DND-41 (cell line): ENCODE measurements at regions not wholly inside any gene's neighbourhood (a gene's known extent, or its start where the extent isn't known, plus 50 kb on each side); places are given as distances from the start of the nearest gene placed in this dataset.

Experiments used
- ATAC-seq: fragments of 200-7000 bp; cut with Tn5 transposase; 3 replicates; pipeline ENCODE4 v1.9.1; 2021; ENCODE audit warnings: low read depth; ENCODE audit not compliant: insufficient read depth
- DNase-seq: peaks from one replicate; pipeline ENCODE4 v3.0.0-alpha.2; 2020
- H2AFZ ChIP-seq: 2 replicates; pipeline ENCODE4 v1.6.0; 2012; ENCODE audit warnings: low read depth, low read length
- H3K27ac ChIP-seq: 2 replicates; pipeline ENCODE4 v1.5.1; 2012; ENCODE audit warnings: low read length, inconsistent platforms
- H3K27me3 ChIP-seq: fragments of 200-600 bp; sonication (generic); 2 replicates; pipeline ENCODE4 v1.6.0; 2012; ENCODE audit warnings: low read length, mild to moderate bottlenecking, inconsistent platforms; ENCODE audit not compliant: insufficient read depth, poor library complexity
- H3K36me3 ChIP-seq: 2 replicates; pipeline ENCODE4 v1.5.1; 2012; ENCODE audit warnings: low read length, inconsistent platforms; ENCODE audit not compliant: insufficient read depth
- H3K4me1 ChIP-seq: 2 replicates; pipeline ENCODE4 v1.5.1; 2012; ENCODE audit warnings: mild to moderate bottlenecking, low read length; ENCODE audit not compliant: insufficient read depth
- H3K4me2 ChIP-seq: 2 replicates; pipeline ENCODE4 v1.6.0; 2012; ENCODE audit warnings: mild to moderate bottlenecking, moderate library complexity, low read length, inconsistent platforms; ENCODE audit not compliant: insufficient read depth
- H3K4me3 ChIP-seq, 2 experiments: fragments of 200-600 bp in 1 of 2; shearing (Covaris generic) in 1 of 2; 2 replicates each; pipeline ENCODE4 v1.5.1; 2012 to 2016; ENCODE audit warnings: inconsistent platforms in 2 of 2, low read length in 2 of 2, mild to moderate bottlenecking in 2 of 2, low read depth in 1 of 2, moderate library complexity in 1 of 2
- H3K79me2 ChIP-seq: 2 replicates; pipeline ENCODE4 v1.6.0; 2012; ENCODE audit warnings: low read length, inconsistent platforms; ENCODE audit not compliant: insufficient read depth
- H3K9ac ChIP-seq: 2 replicates; pipeline ENCODE4 v1.6.0; 2012; ENCODE audit warnings: low read depth, mild to moderate bottlenecking, inconsistent platforms, low read length, moderate library complexity
- H3K9me3 ChIP-seq: 2 replicates; pipeline ENCODE4 v1.5.1; 2012; ENCODE audit warnings: low read length, moderate library complexity, mild to moderate bottlenecking, inconsistent platforms; ENCODE audit not compliant: insufficient read depth, severe bottlenecking
- H4K20me1 ChIP-seq: 2 replicates; pipeline ENCODE4 v1.6.0; 2012; ENCODE audit warnings: low read length; ENCODE audit not compliant: insufficient read depth
- EZH2 ChIP-seq: IDR thresholded peaks from 3 replicates; pipeline ENCODE4 v1.6.1; 2012; ENCODE audit warnings: borderline replicate concordance, low read depth, mild to moderate bottlenecking, moderate library complexity, low read length, inconsistent platforms; ENCODE audit not compliant: severe bottlenecking
- TF ChIP-seq, protein P1 (sequence below): IDR thresholded peaks from 2 replicates; pipeline ENCODE4 v1.5.1; 2012; ENCODE audit warnings: borderline replicate concordance, low read length, moderate library complexity, mild to moderate bottlenecking; ENCODE audit not compliant: poor library complexity, severe bottlenecking; ENCODE audit errors: extremely low read depth

DNA sequence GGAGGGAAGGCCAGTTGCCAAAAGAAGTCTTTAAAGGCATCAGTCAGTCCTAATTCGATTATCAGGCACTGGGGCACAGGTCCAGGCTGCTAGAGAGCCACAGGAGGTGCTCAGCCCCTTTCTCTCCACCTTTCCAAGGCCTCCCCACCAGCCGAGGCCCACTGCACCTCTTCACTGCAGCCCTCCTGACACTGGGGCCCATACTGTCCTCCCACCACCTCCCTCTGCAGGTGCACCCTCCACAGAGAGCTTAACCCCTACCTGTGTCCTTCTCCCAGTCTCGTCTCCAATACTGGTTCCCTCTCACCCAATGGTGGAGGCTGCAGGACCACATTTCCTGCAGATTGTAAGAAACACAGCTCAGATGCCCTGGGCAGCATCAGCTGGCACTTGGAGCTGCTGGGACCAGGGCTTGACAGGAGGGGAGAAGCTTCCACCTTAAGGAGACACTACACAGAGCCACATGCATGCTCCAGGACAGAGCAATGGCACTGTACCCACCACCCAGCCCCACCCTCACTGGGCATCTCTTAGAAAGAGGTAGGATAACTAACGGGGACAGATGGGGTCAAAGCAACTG, 81.6 kb upstream of the PRR20G start:
- no peaks in the 10 kb centered on the region for H3K79me2 ChIP-seq
- H4K20me1 ChIP-seq = no peaks in the 10 kb centered on the region
- no peak overlapping the region for H3K4me2 ChIP-seq
- no peak overlapping the region for H3K9ac ChIP-seq
- DNase-seq (no peak), ATAC-seq (no peak)
- no peak overlapping the region for H2AFZ ChIP-seq
- no peak overlapping the region for H3K4me3 ChIP-seq
- H3K9me3 ChIP-seq = no peaks in the 10 kb centered on the region
- no peak overlapping the region for H3K27ac ChIP-seq
- no peaks in the 10 kb centered on the region for H3K36me3 ChIP-seq
- TF ChIP-seq, protein P1, sequence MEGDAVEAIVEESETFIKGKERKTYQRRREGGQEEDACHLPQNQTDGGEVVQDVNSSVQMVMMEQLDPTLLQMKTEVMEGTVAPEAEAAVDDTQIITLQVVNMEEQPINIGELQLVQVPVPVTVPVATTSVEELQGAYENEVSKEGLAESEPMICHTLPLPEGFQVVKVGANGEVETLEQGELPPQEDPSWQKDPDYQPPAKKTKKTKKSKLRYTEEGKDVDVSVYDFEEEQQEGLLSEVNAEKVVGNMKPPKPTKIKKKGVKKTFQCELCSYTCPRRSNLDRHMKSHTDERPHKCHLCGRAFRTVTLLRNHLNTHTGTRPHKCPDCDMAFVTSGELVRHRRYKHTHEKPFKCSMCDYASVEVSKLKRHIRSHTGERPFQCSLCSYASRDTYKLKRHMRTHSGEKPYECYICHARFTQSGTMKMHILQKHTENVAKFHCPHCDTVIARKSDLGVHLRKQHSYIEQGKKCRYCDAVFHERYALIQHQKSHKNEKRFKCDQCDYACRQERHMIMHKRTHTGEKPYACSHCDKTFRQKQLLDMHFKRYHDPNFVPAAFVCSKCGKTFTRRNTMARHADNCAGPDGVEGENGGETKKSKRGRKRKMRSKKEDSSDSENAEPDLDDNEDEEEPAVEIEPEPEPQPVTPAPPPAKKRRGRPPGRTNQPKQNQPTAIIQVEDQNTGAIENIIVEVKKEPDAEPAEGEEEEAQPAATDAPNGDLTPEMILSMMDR = no peak
- no peak for TF ChIP-seq EZH2
- H3K27me3 ChIP-seq = no peaks in the 10 kb centered on the region
- H3K4me1 ChIP-seq = no peaks in the 10 kb centered on the region

DNA sequence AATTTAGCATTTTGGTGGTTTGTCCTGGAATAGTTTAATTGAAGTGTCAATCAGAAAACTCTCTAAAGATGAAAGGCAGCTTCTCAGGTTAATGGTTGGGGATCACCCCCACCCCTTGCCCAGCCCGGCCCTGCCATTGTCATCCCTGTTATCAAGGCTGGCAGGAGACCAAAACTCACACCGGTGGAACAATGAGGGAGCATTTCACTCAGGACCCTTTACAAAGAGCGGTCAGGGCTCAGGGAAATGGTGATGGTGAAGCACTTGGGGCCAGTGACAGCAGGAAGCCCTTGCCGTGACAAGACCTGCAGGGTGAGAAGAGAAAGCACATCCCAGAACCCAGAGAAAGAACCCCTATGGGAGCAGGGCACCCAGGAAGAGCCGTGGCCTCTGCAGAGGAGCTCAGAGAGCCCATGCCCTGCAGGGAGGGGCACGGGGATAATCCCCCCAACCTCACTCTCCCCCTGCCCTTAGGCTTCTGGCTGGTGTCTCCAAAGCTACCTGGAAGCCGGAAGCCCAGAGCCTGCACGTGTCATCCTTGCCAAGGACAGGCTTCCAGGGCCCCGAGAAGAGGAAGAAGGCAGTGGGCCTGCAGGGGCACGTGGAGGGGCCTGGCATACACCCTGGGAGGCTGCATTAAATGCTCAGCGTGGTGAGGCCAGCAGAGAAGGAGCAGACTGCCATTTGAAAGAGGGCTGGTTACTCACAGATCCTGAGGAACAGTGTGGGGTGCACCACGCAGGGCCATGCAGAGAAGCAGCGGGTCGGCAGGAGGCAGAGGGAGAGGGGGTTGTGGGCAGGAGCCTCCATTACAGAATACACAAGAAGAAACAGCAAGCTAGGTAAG, 80.6 kb upstream of the PRR20G start:
- H3K9me3 ChIP-seq = no peaks in the 10 kb centered on the region
- H3K4me3 ChIP-seq = no peak overlapping the region
- H3K27ac ChIP-seq = no peak overlapping the region
- H3K4me2 ChIP-seq = no peak overlapping the region
- TF ChIP-seq, protein P1 = no peak
- no peak for TF ChIP-seq EZH2
- H4K20me1 ChIP-seq = no peaks in the 10 kb centered on the region
- no peak overlapping the region for H3K9ac ChIP-seq
- no peak for ATAC-seq
- H3K4me1 ChIP-seq = no peaks in the 10 kb centered on the region
- no peaks in the 10 kb centered on the region for H3K27me3 ChIP-seq
- H2AFZ ChIP-seq = no peak overlapping the region
- no peaks in the 10 kb centered on the region for H3K36me3 ChIP-seq
- no peak for DNase-seq
- no peaks in the 10 kb centered on the region for H3K79me2 ChIP-seq

DNA sequence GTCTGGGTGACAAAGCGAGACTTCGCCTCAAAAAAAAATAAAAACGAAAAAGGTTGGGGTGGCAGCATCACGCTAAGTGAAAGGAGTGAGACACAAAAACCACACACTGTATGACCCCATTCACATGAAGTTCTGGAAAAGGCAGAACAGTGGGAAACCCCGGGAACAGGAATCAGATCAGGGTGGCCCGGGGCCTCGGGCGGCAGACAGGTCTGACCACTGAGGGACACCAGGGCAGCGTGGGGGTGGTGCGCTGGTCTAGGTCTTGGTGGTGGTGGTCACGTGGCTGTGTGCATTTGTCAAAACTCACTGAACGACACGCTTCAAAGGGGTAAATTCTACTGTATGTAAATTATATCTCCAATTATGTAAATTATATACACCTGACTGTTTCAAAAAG, 79.7 kb upstream of the PRR20G start:
- Histone ChIP-seq H3K4me2 (no peak overlapping the region), H3K79me2 (no peaks in the 10 kb centered on the region), H3K4me3 (no peak overlapping the region), H3K4me1 (no peaks in the 10 kb centered on the region), H3K9ac (no peak overlapping the region), H4K20me1 (no peaks in the 10 kb centered on the region), H3K36me3 (no peaks in the 10 kb centered on the region), H3K27me3 (no peaks in the 10 kb centered on the region), H2AFZ (no peak overlapping the region), H3K9me3 (no peaks in the 10 kb centered on the region), H3K27ac (no peak overlapping the region)
- TF ChIP-seq, protein P1 = no peak
- no peak for TF ChIP-seq EZH2
- no peak for ATAC-seq
- no peak for DNase-seq
